CD8-positive, alpha-beta memory T cell (primary cell): ENCODE measurements at regions not wholly inside any gene's neighbourhood (a gene's known extent, or its start where the extent isn't known, plus 50 kb on each side); places are given as distances from the start of the nearest gene placed in this dataset.

Source experiments
- CTCF ChIA-PET: fragments of 350-600 bp; sonication (Branson Sonifier 250); formaldehyde crosslinking; loops from one replicate; lab custom pipeline; 2021; ENCODE audit warnings: antibody characterized with exemption; lab: Charles Lee
- POLR2A ChIA-PET: fragments of 350-600 bp; sonication (Branson Sonifier 250); formaldehyde crosslinking; loops from one replicate; lab custom pipeline; 2021; ENCODE audit warnings: antibody characterized with exemption; lab: Charles Lee
- DNase-seq, 5 donors: peaks; one replicate each; pipeline versions ENCODE4 v3.0.0 to v3.0.0-alpha.2; 2020 to 2022; ENCODE audit warnings: mixed read lengths in 1 of 5
- H3K27ac ChIP-seq: one replicate; pipeline ENCODE4 v1.7.0; 2013; ENCODE audit warnings: low read depth, mild to moderate bottlenecking, low read length, moderate library complexity
- H3K27me3 ChIP-seq: 2 replicates; pipeline ENCODE4 v1.7.0; 2013; ENCODE audit warnings: low read length, mild to moderate bottlenecking; ENCODE audit not compliant: insufficient read depth, poor library complexity, severe bottlenecking
- H3K36me3 ChIP-seq: 2 replicates; pipeline ENCODE4 v1.7.0; 2013; ENCODE audit warnings: mild to moderate bottlenecking, low read length, moderate library complexity; ENCODE audit not compliant: insufficient read depth
- H3K4me1 ChIP-seq: 2 replicates; pipeline ENCODE4 v1.7.0; 2013; ENCODE audit warnings: mild to moderate bottlenecking, low read length, moderate library complexity; ENCODE audit not compliant: insufficient read depth
- H3K4me3 ChIP-seq: 2 replicates; pipeline ENCODE4 v1.7.0; 2013; ENCODE audit warnings: mild to moderate bottlenecking, low read length
- H3K9me3 ChIP-seq: 2 replicates; pipeline ENCODE4 v1.7.0; 2013; ENCODE audit warnings: mild to moderate bottlenecking, low read length
- H3K27ac Mint-ChIP-seq, 8 donors: one replicate each; pipeline ENCODE4 v1.8.0; 2020 to 2021; ENCODE audit warnings: mixed read lengths in 8 of 8, mild to moderate bottlenecking in 6 of 8, inconsistent platforms in 3 of 8, moderate library complexity in 3 of 8
- H3K27me3 Mint-ChIP-seq, 2 donors: one replicate each; pipeline ENCODE4 v1.8.0; 2020 to 2021; ENCODE audit warnings: mixed read lengths in 2 of 2, mild to moderate bottlenecking in 1 of 2, moderate library complexity in 1 of 2
- H3K36me3 Mint-ChIP-seq, 3 donors: one replicate each; pipeline ENCODE4 v1.8.0; 2020 to 2021; ENCODE audit warnings: mixed read lengths in 3 of 3, inconsistent platforms in 1 of 3, mild to moderate bottlenecking in 1 of 3
- H3K4me1 Mint-ChIP-seq, 3 donors: one replicate each; pipeline ENCODE4 v1.8.0; 2020 to 2021; ENCODE audit warnings: mixed read lengths in 3 of 3, inconsistent platforms in 1 of 3, mild to moderate bottlenecking in 1 of 3
- H3K4me3 Mint-ChIP-seq, 7 donors: one replicate each; pipeline ENCODE4 v1.8.0; 2020 to 2021; ENCODE audit warnings: mixed read lengths in 7 of 7, mild to moderate bottlenecking in 6 of 7, moderate library complexity in 4 of 7, inconsistent platforms in 2 of 7
- H3K9me3 Mint-ChIP-seq, 5 donors: one replicate each; pipeline ENCODE4 v1.8.0; 2020 to 2022; ENCODE audit warnings: mixed read lengths in 5 of 5, mild to moderate bottlenecking in 3 of 5, moderate library complexity in 2 of 5, inconsistent platforms in 1 of 5

DNA sequence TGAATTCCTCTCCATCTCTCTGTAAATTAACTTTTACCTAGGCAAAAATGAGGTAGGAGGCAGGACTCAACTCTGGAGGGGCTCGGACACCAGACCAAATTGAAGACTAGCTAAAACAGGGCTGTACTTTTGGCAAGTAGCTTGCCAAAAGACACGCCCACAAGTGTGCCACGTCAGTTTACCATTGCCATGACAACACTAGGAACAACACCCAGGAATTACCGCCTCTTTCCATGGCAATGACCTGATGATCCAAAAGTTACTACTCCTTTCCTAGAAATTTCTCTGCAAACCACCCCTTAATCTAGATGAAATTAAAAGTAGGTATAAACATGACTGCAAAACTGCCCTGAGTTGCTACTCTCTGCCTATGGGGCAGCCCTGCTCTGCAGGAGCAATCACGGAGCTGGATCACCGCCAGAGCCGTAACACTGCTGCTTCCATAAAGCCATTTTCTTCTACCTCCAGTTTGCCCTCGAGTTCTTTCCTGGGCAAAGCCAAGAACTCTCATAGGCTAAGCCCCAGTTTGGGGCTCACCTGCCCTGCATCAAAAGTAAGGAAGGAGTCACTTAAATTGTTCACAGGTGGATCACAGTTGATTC is 66.0 kb upstream of the FAM136A start:
- Histone ChIP-seq H3K4me3 (no peak overlapping the region), H3K27ac (no peak overlapping the region), H3K36me3 (no peaks in the 10 kb centered on the region), H3K9me3 (no peaks in the 10 kb centered on the region), H3K4me1 (no peaks in the 10 kb centered on the region), H3K27me3 (no peaks in the 10 kb centered on the region)
- no peaks in the 10 kb centered on the region for H3K4me1 Mint-ChIP-seq
- H3K27ac Mint-ChIP-seq: no peak overlapping the region
- no peak for DNase-seq
- peaks cover 0 to 3% (median 0%) of the 10 kb centered on the region in 5 donors for H3K9me3 Mint-ChIP-seq
- ChIA-PET POLR2A (no interaction called here), CTCF (no interaction called here)
- peaks cover 0 to 16% of the 10 kb centered on the region in 2 donors for H3K27me3 Mint-ChIP-seq
- no peak overlapping the region for H3K4me3 Mint-ChIP-seq
- no peaks in the 10 kb centered on the region for H3K36me3 Mint-ChIP-seq

DNA sequence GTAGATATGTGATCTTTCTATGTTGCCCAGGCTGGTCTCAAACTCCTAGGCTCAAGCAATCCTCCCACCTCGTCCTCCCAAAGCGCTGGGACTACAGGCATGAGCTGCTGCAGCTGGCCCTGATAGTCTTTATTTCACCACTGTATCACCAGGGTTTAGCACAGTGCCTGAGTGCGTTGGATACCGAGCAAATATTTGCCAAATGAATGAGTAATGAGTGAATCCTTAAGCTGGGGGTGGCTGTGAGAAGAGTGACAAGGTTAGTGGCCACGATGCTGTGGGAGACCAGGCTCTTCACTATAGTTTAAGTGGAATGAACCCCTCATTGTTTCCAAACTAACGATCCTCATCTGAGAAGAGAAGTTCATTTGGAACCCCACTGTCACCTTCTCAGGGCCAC is 60.8 kb upstream of the FAM136A start:
- Histone ChIP-seq H3K9me3 (no peaks in the 10 kb centered on the region), H3K36me3 (no peaks in the 10 kb centered on the region), H3K4me3 (no peak overlapping the region), H3K27ac (no peak overlapping the region), H3K4me1 (no peaks in the 10 kb centered on the region), H3K27me3 (no peaks in the 10 kb centered on the region)
- CTCF ChIA-PET: no interaction called here
- POLR2A ChIA-PET: no interaction called here
- Mint-ChIP-seq H3K36me3 (peaks cover 0 to 2% (median 0%) of the 10 kb centered on the region in 3 donors), H3K27ac (no peak overlapping the region), H3K27me3 (peaks cover 7 to 29% of the 10 kb centered on the region in 2 donors), H3K4me3 (no peak overlapping the region), H3K4me1 (no peaks in the 10 kb centered on the region), H3K9me3 (no peaks in the 10 kb centered on the region)
- no peak for DNase-seq

- Histone ChIP-seq H3K36me3 (no peaks in the 10 kb centered on the region), H3K9me3 (no peaks in the 10 kb centered on the region), H3K27me3 (peaks cover 4% of the 10 kb centered on the region), H3K4me3 (no peak overlapping the region), H3K27ac (no peak overlapping the region), H3K4me1 (no peaks in the 10 kb centered on the region)
- no peak for DNase-seq
- Mint-ChIP-seq H3K27ac (no peak overlapping the region), H3K27me3 (peaks cover 7 to 42% of the 10 kb centered on the region in 2 donors), H3K4me3 (no peak overlapping the region), H3K9me3 (no peaks in the 10 kb centered on the region), H3K36me3 (peaks cover 0 to 2% (median 0%) of the 10 kb centered on the region in 3 donors), H3K4me1 (no peaks in the 10 kb centered on the region)
- ChIA-PET CTCF (no interaction called here), POLR2A (no interaction called here)
Observed at GRCh38 chr2:70360661-70361270, 58.9 kb upstream of the FAM136A start.

DNA sequence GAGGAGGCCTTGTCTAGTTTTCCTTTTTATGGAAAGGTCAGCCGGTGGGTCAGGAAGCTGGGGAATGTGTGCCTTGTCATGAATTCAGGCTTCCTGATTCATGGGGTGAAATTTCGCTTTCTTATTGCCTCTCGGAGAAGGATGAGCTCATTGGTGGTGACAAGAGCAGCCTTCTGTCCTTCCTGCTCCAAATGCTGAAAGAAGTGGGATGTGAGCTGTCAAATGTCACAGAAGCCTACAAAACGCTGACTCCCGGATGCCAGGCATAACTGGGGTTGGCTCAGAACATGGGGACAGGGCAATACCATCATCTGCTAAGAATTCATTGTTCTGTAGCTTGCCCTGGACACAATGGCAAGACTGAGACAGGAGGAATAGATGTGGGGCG is 55.8 kb upstream of the FAM136A start:
- no peak for DNase-seq
- H3K4me3 ChIP-seq: no peak overlapping the region
- Mint-ChIP-seq H3K27me3 (peaks cover 10 to 48% of the 10 kb centered on the region in 2 donors), H3K36me3 (peaks cover 0 to 2% (median 0%) of the 10 kb centered on the region in 3 donors), H3K9me3 (no peaks in the 10 kb centered on the region), H3K4me3 (no peak overlapping the region), H3K27ac (no peak overlapping the region), H3K4me1 (no peaks in the 10 kb centered on the region)
- H3K9me3 ChIP-seq: no peaks in the 10 kb centered on the region
- no peaks in the 10 kb centered on the region for H3K4me1 ChIP-seq
- H3K27ac ChIP-seq: no peak overlapping the region
- H3K27me3 ChIP-seq: peaks cover 4% of the 10 kb centered on the region
- ChIA-PET POLR2A (no interaction called here), CTCF (no interaction called here)
- H3K36me3 ChIP-seq: no peaks in the 10 kb centered on the region

- H3K36me3 Mint-ChIP-seq: peaks cover 0 to 2% (median 0%) of the 10 kb centered on the region in 3 donors
- no peaks in the 10 kb centered on the region for H3K4me1 Mint-ChIP-seq
- POLR2A ChIA-PET: no interaction called here
- no peak for DNase-seq
- H3K9me3 Mint-ChIP-seq: no peaks in the 10 kb centered on the region
- CTCF ChIA-PET: no interaction called here
- no peak overlapping the region for H3K4me3 Mint-ChIP-seq
- H3K36me3 ChIP-seq: no peaks in the 10 kb centered on the region
- H3K9me3 ChIP-seq: no peaks in the 10 kb centered on the region
- peaks cover 4% of the 10 kb centered on the region for H3K27me3 ChIP-seq
- H3K27me3 Mint-ChIP-seq: peaks cover 12 to 54% of the 10 kb centered on the region in 2 donors
- H3K27ac ChIP-seq: no peak overlapping the region
- H3K4me3 ChIP-seq: no peak overlapping the region
- H3K4me1 ChIP-seq: no peaks in the 10 kb centered on the region
- no peak overlapping the region for H3K27ac Mint-ChIP-seq
Observed at GRCh38 chr2:70356941-70357683, 55.2 kb upstream of the FAM136A start.

DNA sequence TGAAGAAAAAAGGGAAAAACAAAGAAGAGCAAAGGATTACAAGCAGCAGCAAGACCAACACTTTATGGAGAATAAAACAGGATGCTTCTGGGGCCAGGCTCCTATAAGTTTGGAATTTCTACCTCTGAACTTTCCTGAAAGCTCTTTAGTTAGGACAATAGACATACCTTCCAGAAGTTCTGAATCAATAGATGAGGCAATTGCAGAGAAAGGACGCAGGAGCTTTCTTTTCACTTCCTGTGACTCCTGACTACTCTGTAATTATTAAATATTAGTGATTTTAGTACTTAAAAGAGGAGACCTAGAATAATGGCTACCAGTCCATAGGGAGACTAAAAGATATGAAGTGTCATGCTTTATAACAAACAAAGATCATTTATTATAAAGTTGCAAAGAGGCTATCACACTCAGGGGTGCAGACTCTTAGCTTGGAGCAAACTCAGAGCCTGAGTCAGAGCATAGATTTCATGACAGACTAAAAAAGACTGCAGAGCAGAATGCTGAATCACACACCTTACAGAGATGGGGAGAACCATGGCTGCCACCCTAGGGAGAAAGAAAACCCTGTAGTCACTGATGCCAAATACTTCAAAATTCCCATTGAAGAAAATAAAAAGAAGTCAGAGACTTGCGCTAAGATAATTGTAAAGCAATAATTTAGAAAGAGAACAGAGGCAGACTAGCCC is 52.5 kb upstream of the FAM136A start:
- Histone ChIP-seq H3K4me1 (no peaks in the 10 kb centered on the region), H3K27ac (no peak overlapping the region), H3K9me3 (no peaks in the 10 kb centered on the region), H3K27me3 (peaks cover 4% of the 10 kb centered on the region), H3K36me3 (no peaks in the 10 kb centered on the region), H3K4me3 (no peak overlapping the region)
- H3K27ac Mint-ChIP-seq: peak overlapping the region in 1 of 8 donors; percentile 35
- no peak overlapping the region for H3K4me3 Mint-ChIP-seq
- H3K36me3 Mint-ChIP-seq: no peaks in the 10 kb centered on the region
- ChIA-PET CTCF (no interaction called here), POLR2A (no interaction called here)
- DNase-seq: no peak
- H3K9me3 Mint-ChIP-seq: no peaks in the 10 kb centered on the region
- H3K4me1 Mint-ChIP-seq: no peaks in the 10 kb centered on the region
- peaks cover 19 to 58% of the 10 kb centered on the region in 2 donors for H3K27me3 Mint-ChIP-seq
